Upper lobe of right lung (tissue), 1 donor: ENCODE measurements at regions not wholly inside any gene's neighbourhood (a gene's known extent, or its start where the extent isn't known, plus 50 kb on each side); places are given as distances from the start of the nearest gene placed in this dataset.
"Not testable (repeated sequence)": the region's sequence is repeated elsewhere in the genome, so short reads cannot be mapped to it uniquely, and the experiment has no call there.

Source experiments
- ATAC-seq: fragments of 200-7000 bp; cut with Tn5 transposase; one replicate; pipeline ENCODE4 v1.9.1; 2020; ENCODE audit warnings: mild to moderate bottlenecking, moderate library complexity
- DNase-seq: peaks from one replicate; pipeline ENCODE4 v3.0.0-alpha.2; 2020
- H3K27ac ChIP-seq: fragments of 200-600 bp; one replicate; pipeline ENCODE4 v1.8.0; 2022
- H3K27me3 ChIP-seq: fragments of 200-600 bp; one replicate; pipeline ENCODE4 v1.8.0; 2022; ENCODE audit warnings: mild to moderate bottlenecking
- H3K36me3 ChIP-seq: fragments of 200-600 bp; one replicate; pipeline ENCODE4 v1.8.0; 2022
- H3K4me1 ChIP-seq: fragments of 200-600 bp; one replicate; pipeline ENCODE4 v1.8.0; 2022
- H3K4me3 ChIP-seq: fragments of 200-600 bp; one replicate; pipeline ENCODE4 v1.8.0; 2022; ENCODE audit warnings: mild to moderate bottlenecking
- H3K9me3 ChIP-seq: fragments of 200-600 bp; one replicate; pipeline ENCODE4 v1.8.0; 2022
- intact Hi-C: fragments of 100-400 bp; cut with DNase I; formaldehyde crosslinking; loops from one replicate; pipeline ENCODE4 v1.11.0; 2022
- TF ChIP-seq, protein P1 (sequence below): fragments of 200-600 bp; IDR thresholded peaks from one replicate; pipeline ENCODE4 v1.8.0; 2022; ENCODE audit warnings: antibody characterized with exemption
- donor health status: DM: no; HTN: yes; CAD: no; lungs with severe emphysema.

DNA sequence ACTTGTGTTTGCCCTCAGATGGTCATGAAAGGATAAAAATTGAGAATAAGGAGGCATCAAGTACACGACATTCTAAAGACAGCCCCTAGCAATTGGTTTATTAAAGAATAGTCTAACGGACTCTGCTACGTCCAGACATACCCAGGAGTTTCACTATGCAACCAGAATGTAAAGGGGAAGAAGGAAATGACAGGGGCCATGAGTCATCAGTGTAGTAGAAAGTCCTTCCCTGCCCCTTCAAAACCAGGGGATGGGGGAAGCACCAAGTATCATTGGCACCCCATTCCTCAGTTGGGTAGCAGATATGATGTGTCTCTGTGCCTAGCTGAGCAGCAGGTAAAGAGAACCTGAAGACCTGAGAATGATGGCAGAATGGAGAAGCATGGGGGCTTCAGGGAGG lies 367.4 kb downstream of the IL20RB start:
- intact Hi-C loops: no loop called here
- H3K27me3 ChIP-seq: no peaks in the 10 kb centered on the region
- no peak for ATAC-seq
- no peak overlapping the region for H3K4me3 ChIP-seq
- DNase-seq: no peak
- peaks cover 4% of the 10 kb centered on the region for H3K9me3 ChIP-seq
- no peaks in the 10 kb centered on the region for H3K4me1 ChIP-seq
- TF ChIP-seq, protein P1, sequence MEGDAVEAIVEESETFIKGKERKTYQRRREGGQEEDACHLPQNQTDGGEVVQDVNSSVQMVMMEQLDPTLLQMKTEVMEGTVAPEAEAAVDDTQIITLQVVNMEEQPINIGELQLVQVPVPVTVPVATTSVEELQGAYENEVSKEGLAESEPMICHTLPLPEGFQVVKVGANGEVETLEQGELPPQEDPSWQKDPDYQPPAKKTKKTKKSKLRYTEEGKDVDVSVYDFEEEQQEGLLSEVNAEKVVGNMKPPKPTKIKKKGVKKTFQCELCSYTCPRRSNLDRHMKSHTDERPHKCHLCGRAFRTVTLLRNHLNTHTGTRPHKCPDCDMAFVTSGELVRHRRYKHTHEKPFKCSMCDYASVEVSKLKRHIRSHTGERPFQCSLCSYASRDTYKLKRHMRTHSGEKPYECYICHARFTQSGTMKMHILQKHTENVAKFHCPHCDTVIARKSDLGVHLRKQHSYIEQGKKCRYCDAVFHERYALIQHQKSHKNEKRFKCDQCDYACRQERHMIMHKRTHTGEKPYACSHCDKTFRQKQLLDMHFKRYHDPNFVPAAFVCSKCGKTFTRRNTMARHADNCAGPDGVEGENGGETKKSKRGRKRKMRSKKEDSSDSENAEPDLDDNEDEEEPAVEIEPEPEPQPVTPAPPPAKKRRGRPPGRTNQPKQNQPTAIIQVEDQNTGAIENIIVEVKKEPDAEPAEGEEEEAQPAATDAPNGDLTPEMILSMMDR: no peak
- no peaks in the 10 kb centered on the region for H3K36me3 ChIP-seq
- no peak overlapping the region for H3K27ac ChIP-seq

DNA sequence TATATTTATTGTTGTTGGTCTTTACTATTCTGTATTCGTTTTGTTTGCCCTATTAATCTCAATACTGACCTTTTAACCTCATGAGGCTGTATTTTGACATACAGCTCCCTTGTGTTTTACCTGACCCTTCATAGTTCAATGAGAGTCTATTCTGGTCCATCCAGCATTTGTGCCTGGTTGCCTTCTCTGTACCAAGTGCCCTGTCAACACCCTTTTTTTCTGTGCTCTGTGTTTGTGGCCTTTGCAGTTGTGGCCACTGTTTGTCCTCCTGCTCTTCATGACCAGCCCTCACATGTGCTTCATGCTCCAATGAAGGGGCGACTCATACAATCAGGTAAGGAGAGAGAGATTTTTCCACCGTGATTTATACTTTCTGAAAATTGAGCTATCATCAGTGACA lies 368.2 kb downstream of the IL20RB start:
- Histone ChIP-seq H3K9me3 (peaks cover 4% of the 10 kb centered on the region), H3K27ac (no peak overlapping the region), H3K4me1 (no peaks in the 10 kb centered on the region), H3K27me3 (no peaks in the 10 kb centered on the region), H3K36me3 (no peaks in the 10 kb centered on the region), H3K4me3 (no peak overlapping the region)
- ATAC-seq (no peak), DNase-seq (no peak)
- TF ChIP-seq, protein P1: no peak
- intact Hi-C loops: no loop called here

DNA sequence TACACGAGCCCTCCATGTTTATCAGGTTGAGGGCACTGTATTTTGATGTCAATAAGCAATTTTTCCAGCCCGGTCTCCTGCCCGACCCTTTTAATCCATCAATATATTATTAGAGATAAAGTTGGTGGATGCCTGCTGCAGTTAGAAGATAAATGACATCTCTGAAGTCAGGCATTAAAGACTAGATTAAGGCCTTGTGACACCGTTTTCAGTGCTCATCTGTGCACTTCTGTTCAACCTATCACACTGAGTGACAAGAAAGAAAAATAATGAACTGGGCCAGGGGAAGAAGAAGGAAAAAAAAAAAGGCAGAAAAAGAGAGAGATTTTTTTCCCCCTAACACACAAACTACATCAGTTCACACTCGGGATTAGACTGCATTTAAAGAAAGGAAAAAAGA lies 371.8 kb downstream of the IL20RB start:
- Histone ChIP-seq H3K27me3 (no peaks in the 10 kb centered on the region), H3K36me3 (no peaks in the 10 kb centered on the region), H3K4me3 (no peak overlapping the region), H3K4me1 (no peaks in the 10 kb centered on the region), H3K27ac (no peak overlapping the region), H3K9me3 (no peaks in the 10 kb centered on the region)
- ATAC-seq (no peak), DNase-seq (no peak)
- TF ChIP-seq, protein P1: no peak
- intact Hi-C loops: no loop called here

DNA sequence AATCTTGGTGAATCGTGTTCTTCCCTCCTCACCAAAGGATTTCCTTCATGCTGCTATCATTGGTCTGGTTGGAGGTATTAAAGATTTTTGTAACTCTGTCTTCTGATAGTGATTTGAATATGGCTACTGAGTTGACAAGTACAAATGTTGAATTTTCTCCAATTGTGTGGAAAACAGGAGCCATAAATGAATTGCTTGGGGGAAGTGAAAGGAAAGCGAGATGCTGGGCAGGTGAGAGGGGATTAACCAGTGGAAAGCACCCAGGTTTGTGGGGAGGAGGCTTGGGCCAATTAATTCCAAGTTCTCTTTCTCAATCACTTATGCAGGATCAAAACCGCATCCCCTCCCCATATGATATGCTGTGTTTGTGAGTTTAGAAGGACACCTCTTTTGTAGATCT lies 372.5 kb downstream of the IL20RB start:
- intact Hi-C loops: no loop called here
- Histone ChIP-seq H3K4me3 (no peak overlapping the region), H3K36me3 (no peaks in the 10 kb centered on the region), H3K27me3 (no peaks in the 10 kb centered on the region), H3K27ac (no peak overlapping the region), H3K9me3 (no peaks in the 10 kb centered on the region), H3K4me1 (no peaks in the 10 kb centered on the region)
- ATAC-seq (no peak), DNase-seq (no peak)
- TF ChIP-seq, protein P1: no peak

DNA sequence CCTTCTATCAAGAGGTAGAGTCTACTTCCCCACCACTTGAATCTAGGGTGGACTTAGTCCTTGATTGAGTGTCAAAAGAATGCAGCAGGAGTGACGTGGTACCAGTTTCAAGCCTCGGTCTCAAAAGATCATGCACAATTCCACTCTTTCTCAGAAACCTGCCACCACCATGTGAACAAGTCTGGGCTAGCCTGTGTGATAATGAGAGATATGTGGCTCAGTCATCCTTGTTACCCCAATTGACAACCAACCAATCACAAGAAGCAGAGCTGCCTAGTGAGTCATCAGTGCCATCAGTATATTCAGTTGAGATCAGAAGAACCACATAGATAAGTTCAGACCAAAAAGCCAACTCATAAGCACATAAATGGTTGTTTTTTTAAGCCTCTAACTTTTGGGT lies 374.5 kb downstream of the IL20RB start:
- intact Hi-C loops: no loop called here
- H3K36me3 ChIP-seq: no peaks in the 10 kb centered on the region

DNA sequence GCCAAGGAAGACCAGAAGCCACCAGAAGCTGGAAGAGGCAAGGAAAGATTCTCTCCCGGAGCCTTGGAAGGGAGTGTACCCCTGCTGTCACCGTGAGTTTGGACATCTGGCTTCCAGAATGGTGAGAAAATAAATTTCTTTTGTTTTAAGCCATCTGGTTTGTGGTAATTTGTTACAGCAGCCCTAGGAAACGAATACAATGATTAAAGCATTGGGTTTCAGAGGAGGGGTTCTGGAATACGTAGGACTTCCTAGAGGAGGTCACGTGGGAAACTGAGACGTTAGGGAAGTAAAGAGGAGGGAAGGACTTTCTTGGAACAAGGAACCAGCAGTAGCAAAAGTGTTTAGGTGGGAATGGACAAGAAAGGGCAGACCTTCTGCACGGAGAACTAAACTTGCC lies 377.7 kb downstream of the IL20RB start:
- no peak for DNase-seq
- Histone ChIP-seq H3K27me3 (no peaks in the 10 kb centered on the region), H3K36me3 (no peaks in the 10 kb centered on the region), H3K4me3 (no peak overlapping the region), H3K4me1 (no peaks in the 10 kb centered on the region), H3K9me3 (no peaks in the 10 kb centered on the region), H3K27ac (no peak overlapping the region)
- no peak for ATAC-seq
- TF ChIP-seq, protein P1: no peak
- intact Hi-C loops: no loop called here

More for the DNA sequence above, 374.5 kb downstream of the IL20RB start:
- TF ChIP-seq, protein P1: no peak
- Histone ChIP-seq H3K4me1 (no peaks in the 10 kb centered on the region), H3K27ac (no peak overlapping the region), H3K9me3 (no peaks in the 10 kb centered on the region), H3K4me3 (no peak overlapping the region), H3K27me3 (no peaks in the 10 kb centered on the region)
- ATAC-seq (no peak), DNase-seq (no peak)

DNA sequence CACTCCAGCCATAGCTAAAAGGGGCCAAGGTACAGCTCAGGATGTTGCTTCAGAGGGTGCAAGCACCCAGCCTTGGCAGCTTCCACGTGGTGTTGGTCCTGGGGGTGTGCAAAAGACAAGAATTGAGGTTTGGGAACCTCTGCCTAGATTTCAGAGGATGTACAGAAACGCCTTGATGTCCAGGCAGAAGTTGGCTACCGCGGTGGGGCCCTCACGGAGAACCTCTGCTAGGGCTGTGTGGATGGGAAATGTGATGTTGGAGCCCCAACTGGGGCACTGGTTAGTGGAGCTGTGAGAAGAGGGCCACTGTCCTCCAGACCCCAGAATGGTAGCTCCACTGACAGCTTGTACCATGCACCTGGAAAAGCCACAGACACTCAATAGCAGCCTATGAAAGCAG lies 380.6 kb downstream of the IL20RB start:
- intact Hi-C loops, DNase-seq, H3K36me3 ChIP-seq, H3K27ac ChIP-seq, H3K4me1 ChIP-seq, H3K9me3 ChIP-seq, ATAC-seq, H3K4me3 ChIP-seq, H3K27me3 ChIP-seq: not testable (repeated sequence)
